ENCODE measurements at regions not wholly inside any gene's neighbourhood (a gene's known extent, or its start where the extent isn't known, plus 50 kb on each side); places are given as distances from the start of the nearest gene placed in this dataset.

GRCh38 chr3:95453242-95453641 lies 1361.2 kb upstream of the EPHA6 start:
- H3K36me3 ChIP-seq (ENCODE audit: control insufficient read depth, insufficient read depth, low read length) = no peaks in the 10 kb centered on the region
- no peaks in the 10 kb centered on the region for H3K27me3 ChIP-seq (ENCODE audit: control insufficient read depth, insufficient read depth, low read length)
- TF ChIP-seq, protein P1, sequence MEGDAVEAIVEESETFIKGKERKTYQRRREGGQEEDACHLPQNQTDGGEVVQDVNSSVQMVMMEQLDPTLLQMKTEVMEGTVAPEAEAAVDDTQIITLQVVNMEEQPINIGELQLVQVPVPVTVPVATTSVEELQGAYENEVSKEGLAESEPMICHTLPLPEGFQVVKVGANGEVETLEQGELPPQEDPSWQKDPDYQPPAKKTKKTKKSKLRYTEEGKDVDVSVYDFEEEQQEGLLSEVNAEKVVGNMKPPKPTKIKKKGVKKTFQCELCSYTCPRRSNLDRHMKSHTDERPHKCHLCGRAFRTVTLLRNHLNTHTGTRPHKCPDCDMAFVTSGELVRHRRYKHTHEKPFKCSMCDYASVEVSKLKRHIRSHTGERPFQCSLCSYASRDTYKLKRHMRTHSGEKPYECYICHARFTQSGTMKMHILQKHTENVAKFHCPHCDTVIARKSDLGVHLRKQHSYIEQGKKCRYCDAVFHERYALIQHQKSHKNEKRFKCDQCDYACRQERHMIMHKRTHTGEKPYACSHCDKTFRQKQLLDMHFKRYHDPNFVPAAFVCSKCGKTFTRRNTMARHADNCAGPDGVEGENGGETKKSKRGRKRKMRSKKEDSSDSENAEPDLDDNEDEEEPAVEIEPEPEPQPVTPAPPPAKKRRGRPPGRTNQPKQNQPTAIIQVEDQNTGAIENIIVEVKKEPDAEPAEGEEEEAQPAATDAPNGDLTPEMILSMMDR (IDR thresholded peaks at IDR 0.05; ENCODE audit: insufficient read depth, low read length, poor library complexity, severe bottlenecking) = no peak
- no peak overlapping the region for H3K4me3 ChIP-seq (ENCODE audit: low read depth, low read length)
- no peak for DNase-seq (ENCODE audit: low read depth)

DNA sequence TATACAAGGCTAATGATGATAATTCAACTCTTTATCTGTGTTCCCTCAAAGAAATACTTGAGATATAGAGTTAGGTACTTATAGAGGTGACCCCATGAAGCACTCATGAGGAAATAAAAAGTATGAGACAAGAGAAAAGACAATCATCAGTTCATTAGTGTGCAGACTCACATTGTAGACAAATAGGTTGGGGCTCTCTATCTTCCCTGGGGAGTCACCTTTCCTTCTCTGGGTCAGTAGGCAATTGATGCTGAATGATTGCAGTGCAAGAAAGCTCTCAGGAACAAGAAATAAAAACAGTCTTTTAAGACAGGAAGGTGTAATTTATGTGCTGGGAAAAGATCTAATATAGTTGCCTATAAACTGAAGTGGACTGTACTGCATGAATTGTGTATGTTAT lies 1357.6 kb upstream of the EPHA6 start:
- no peak for DNase-seq (ENCODE audit: low read depth)
- Histone ChIP-seq H3K4me3 (ENCODE audit: low read depth, low read length) (no peak overlapping the region), H3K27me3 (ENCODE audit: control insufficient read depth, insufficient read depth, low read length) (no peaks in the 10 kb centered on the region), H3K36me3 (ENCODE audit: control insufficient read depth, insufficient read depth, low read length) (no peaks in the 10 kb centered on the region)
- TF ChIP-seq, protein P1 (IDR thresholded peaks at IDR 0.05; ENCODE audit: insufficient read depth, low read length, poor library complexity, severe bottlenecking) = no peak

DNA sequence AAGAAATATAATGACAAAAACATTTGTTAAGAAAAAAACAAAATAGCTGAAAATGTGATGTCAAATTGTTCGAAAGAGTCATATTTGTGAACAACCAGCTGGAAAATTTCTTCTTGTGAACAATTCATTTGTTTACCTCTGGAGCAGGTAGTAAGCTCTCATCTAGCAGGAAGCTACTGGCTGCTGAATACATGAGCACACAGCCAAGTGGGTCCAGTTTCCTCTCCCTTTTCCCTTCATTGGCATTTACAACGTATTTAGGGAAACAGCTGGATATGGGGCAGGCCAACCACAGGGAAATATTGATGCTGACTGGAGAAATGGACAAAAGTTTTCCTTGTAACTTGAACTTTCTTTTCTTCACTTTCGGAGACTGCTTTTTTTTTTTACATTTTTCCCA lies 1354.7 kb upstream of the EPHA6 start:
- Histone ChIP-seq H3K36me3 (ENCODE audit: control insufficient read depth, insufficient read depth, low read length) (no peaks in the 10 kb centered on the region), H3K27me3 (ENCODE audit: control insufficient read depth, insufficient read depth, low read length) (no peaks in the 10 kb centered on the region), H3K4me3 (ENCODE audit: low read depth, low read length) (no peak overlapping the region)
- no peak for DNase-seq (ENCODE audit: low read depth)
- TF ChIP-seq, protein P1 (IDR thresholded peaks at IDR 0.05; ENCODE audit: insufficient read depth, low read length, poor library complexity, severe bottlenecking) = no peak

DNA sequence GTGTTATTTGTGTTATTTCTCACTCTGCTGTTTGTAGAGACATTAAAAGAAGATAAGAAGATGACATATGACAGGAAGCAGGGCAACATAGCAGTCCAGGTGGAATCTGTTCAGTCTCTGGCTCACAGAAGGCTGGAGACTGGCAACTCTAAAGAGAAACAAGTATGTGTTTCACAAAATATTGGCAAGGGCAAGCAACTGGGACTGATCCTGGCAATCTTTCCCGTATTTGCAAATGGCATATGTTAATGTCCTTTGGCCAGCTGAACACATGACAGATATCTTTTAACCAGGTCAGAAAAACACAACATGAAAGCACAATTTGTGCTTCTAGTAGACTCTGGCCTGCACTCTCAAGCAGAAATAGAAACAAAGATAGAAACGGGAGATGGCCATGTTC lies 1354.1 kb upstream of the EPHA6 start:
- Histone ChIP-seq H3K4me3 (ENCODE audit: low read depth, low read length) (no peak overlapping the region), H3K36me3 (ENCODE audit: control insufficient read depth, insufficient read depth, low read length) (no peaks in the 10 kb centered on the region), H3K27me3 (ENCODE audit: control insufficient read depth, insufficient read depth, low read length) (no peaks in the 10 kb centered on the region)
- TF ChIP-seq, protein P1 (IDR thresholded peaks at IDR 0.05; ENCODE audit: insufficient read depth, low read length, poor library complexity, severe bottlenecking) = no peak
- DNase-seq (ENCODE audit: low read depth) = no peak

DNA sequence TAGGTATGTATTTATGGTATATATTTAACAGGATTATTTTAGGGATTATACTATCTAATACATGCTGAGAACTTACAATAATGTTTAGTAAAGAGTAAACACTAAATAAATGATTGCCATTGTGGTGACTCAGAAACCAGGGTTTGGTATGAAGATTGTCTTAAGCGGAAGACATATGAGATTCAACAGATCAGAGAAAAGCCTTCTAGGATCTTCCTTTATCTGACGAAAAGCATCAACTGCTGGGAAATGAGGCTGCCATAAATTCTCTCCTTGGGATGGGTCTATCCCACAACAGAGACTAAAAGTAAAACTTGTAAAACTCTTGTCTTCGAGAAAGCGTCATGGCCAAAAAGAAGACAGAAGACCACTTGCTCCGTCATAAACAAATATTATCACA lies 1352.2 kb upstream of the EPHA6 start:
- no peak for DNase-seq (ENCODE audit: low read depth)
- H3K36me3 ChIP-seq (ENCODE audit: control insufficient read depth, insufficient read depth, low read length) = no peaks in the 10 kb centered on the region
- H3K4me3 ChIP-seq (ENCODE audit: low read depth, low read length) = no peak overlapping the region
- H3K27me3 ChIP-seq (ENCODE audit: control insufficient read depth, insufficient read depth, low read length) = no peaks in the 10 kb centered on the region
- TF ChIP-seq, protein P1 (IDR thresholded peaks at IDR 0.05; ENCODE audit: insufficient read depth, low read length, poor library complexity, severe bottlenecking) = no peak

DNA sequence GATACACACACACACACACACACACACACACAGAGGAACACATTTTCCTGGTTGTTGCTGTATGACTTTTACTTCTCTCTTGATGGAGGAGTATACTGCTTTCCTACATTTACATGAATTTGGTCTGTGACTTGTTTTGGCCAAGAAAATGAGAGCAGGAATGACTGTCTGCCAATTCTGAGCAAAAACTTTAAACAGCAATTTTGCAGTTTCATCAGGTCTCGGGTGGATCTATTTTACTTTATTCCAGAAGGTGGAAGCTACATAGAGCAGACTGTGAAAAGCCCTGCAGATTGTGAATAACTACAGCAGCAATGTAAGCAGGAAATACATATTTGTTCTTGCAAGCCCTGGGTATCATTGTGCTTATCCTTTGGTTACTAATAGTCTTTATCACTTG lies 1350.0 kb upstream of the EPHA6 start:
- Histone ChIP-seq H3K36me3 (ENCODE audit: control insufficient read depth, insufficient read depth, low read length) (no peaks in the 10 kb centered on the region), H3K27me3 (ENCODE audit: control insufficient read depth, insufficient read depth, low read length) (no peaks in the 10 kb centered on the region), H3K4me3 (ENCODE audit: low read depth, low read length) (no peak overlapping the region)
- TF ChIP-seq, protein P1 (IDR thresholded peaks at IDR 0.05; ENCODE audit: insufficient read depth, low read length, poor library complexity, severe bottlenecking) = no peak
- no peak for DNase-seq (ENCODE audit: low read depth)

Data from kidney epithelial cell (primary cell).